GM10248 (cell line): ENCODE measurements at regions not wholly inside any gene's neighbourhood (a gene's known extent, or its start where the extent isn't known, plus 50 kb on each side); places are given as distances from the start of the nearest gene placed in this dataset.

Source experiments
- CTCF ChIA-PET: fragments of 300-600 bp; sonication (Branson Sonifier 250); formaldehyde crosslinking; extraction: SDS; loops from one replicate; lab custom pipeline; 2021; ENCODE audit warnings: antibody characterized with exemption; lab: Yijun Ruan, JAX
- POLR2A ChIA-PET: fragments of 350-650 bp; sonication (Branson Sonifier 250); formaldehyde crosslinking; extraction: SDS; loops from one replicate; lab custom pipeline; 2020; ENCODE audit warnings: antibody characterized with exemption; lab: Yijun Ruan, JAX
- DNase-seq: peaks from one replicate; pipeline ENCODE4 v3.0.0; 2012; ENCODE audit errors: extremely low spot score
- CTCF ChIP-seq: IDR thresholded peaks from 2 replicates; pipeline ENCODE4 v1.5.1; 2012; ENCODE audit warnings: mild to moderate bottlenecking, low read depth; ENCODE audit errors: extremely low read depth, missing control alignments, control extremely low read depth

GRCh38 chr7:19834566-19834965 lies 61.1 kb upstream of the TMEM196 start:
- CTCF ChIA-PET, result no interaction called here
- DNase-seq, result no peak
- no peak for TF ChIP-seq CTCF
- POLR2A ChIA-PET, result no interaction called here

- no peak for DNase-seq
- no peak for TF ChIP-seq CTCF
- ChIA-PET CTCF (no interaction called here), POLR2A (no interaction called here)
Measured at GRCh38 chr7:19830604-19831003, 57.2 kb upstream of the TMEM196 start.
